GM19025 (cell line): ENCODE measurements at regions not wholly inside any gene's neighbourhood (a gene's known extent, or its start where the extent isn't known, plus 50 kb on each side); places are given as distances from the start of the nearest gene placed in this dataset.

ENCODE experiments used
- ATAC-seq: cut with Tn5 transposase; IDR thresholded peaks from one replicate; pipeline ENCODE4 v1.9.1; 2021; ENCODE audit warnings: mild to moderate bottlenecking, low read depth, moderate library complexity; ENCODE audit not compliant: unreplicated experiment

DNA sequence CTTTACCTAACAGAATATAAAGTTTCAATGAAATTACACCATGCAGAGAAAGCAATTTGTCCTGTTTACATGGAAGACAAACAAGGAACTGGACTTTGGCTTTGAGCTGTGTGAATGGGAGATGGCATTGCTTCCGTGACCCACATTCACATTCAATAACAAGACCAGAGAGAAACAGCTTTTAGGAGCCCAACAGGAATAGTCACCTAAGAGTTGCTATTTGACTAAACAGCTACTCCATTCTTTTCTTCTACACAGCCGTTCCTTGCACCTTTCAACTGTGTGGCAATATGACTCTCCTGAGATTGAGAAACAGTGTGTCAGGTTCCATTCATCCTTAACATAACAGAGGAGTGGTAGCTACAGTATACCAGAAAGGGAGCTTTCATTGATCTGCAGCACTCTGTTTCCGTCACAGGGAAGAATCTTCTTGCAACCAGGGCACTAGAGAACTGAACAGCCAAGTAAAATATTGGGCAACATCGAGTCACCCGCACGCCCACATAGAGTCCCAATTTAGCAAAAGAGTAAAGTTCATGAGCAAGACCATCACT, 355.1 kb downstream of the HAO1 start:
- no peak for ATAC-seq

DNA sequence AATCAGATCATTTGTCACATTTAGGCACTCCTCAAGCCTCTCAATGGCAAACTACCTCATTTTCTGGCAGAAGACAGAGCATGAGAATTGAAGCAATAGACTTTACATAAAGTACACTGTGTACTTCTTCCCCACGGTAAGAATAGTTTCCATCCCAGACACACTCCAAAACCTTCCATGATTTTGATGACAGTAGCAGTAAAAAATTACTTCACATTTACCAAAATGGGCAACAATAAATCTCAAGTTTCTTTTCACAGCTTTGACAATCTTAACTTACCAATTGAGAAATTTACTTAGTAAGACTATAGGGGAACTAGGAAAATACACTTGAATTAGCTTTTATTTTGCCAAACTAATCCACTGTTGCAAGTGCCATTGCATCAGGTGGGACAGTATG, 353.8 kb downstream of the HAO1 start:
- ATAC-seq, result no peak

DNA sequence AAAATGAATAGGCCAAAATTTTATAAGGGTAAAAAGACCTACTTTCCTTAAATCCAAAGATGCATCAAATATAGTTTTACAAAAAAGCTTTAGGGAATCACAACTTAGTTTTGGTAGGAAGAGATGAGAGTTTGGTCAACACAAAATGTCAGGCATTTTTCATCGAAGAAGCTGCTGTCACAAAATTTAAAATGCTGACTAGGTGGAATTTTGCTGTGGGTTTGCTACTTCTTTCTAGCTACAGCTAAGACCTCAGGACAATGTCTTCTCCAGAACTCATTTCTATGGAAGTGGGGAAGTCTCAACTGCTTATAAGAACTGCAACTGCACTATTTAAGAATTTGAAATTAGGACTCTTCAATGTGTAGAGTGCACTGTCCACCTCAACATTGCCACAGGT, 351.1 kb downstream of the HAO1 start:
- no peak for ATAC-seq

DNA sequence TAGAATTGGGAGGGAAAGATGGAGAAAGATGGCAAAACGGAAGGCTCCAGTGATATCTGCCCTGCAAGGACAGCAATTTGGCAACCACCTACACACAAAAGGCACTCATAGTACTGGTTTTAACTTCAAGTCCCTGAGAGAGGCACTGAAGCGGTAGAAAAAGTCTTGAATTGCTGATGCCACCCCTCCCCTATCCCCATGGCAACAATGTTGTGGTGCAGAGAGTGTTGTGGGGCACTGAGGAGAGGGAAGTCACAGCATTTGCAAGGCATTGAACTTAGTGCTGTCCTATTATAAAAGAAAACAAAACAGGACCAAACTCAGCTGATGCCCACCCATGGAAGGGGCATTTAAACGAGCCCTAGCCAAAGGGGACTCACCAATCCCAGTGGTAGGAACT, 343.7 kb downstream of the HAO1 start:
- no peak for ATAC-seq

DNA sequence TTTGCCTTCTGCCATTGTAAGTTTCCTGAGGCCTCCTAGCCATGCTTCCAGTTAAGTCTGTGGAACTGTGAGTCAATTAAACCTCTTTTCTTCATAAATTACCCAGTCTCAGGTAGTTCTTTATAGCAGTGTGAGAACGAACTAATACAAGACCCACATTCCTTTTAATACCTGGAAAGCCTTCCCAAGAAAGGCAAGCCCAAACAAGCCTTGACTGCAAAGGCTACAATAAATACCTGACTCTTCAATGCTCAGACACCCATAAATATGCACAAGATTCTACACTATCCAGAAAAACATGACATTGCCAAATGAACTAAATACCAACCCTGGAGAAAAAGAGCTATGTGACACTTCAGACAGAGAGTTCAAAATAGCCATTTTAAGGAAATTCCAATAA, 338.8 kb downstream of the HAO1 start:
- ATAC-seq, result no peak

DNA sequence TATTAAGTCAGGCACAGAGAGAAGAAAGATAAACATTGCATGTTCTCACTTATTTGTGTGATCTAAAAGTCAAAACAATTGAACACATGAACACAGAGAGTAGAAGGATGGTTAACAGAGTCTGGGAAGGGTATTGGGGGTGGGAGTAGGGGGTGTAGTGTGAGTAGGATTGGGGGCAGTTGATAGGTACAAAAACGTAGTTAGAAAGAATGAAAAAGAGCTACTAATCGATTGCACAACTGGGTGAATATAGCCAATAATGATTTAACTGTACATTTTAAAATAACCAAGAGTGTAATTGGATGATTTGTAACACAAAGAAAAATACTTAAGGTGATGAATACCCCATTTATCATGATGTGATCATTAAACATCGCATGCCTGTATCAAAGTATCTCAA, 333.3 kb downstream of the HAO1 start:
- no peak for ATAC-seq

DNA sequence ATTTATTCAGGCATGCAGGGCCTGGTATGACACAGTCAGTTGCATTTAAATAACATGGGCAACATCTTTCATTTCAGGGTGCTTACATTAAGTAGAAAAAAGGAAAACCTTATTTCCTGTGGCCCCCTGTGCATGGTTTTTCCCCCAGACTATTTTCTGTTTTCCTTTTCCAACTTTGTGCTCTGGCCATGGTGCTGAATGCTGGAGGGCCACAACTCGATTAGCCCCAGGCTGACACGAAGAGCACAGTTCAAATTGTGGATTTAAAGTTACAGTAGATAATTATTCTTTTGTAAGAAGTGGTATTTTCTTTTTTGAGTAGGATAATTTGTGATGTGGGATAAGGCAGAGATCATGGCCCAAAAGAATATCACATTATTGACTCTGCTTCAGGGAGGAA, 332.0 kb downstream of the HAO1 start:
- ATAC-seq, result no peak

DNA sequence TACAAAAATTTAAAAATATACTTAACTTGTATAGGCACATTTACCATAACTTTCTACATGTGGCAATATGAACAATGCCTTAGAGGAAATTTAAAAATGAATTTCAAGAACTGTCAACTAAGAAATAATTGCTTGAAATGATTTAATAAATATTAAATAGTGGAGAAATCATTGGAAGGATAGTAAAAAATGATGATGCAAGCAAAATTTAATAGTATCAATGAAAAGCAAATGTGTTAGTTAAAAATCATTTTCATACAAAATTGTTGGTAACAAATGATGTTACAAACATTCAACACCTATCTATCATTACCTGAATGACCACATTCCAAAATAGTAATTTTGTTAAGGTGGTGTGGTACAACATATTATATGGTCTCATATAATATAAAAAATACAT, 331.0 kb downstream of the HAO1 start:
- ATAC-seq, result no peak

DNA sequence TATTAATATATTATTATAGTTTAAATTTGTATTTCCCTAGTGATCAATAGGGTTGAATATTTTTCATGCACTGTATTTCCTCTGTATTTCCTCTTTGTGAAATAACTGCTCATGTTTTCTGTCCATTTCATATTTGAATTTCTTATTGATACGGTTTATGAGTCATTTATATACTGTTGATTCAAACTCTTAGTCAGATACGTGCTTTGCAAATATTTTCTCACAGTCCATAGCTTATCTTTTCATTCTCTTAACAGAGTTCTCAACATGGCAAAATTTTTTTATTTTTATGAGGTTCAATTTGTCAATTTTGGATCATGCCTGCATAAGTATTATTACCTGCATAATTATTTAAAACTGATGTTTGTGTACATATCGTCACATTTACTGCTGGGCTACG, 329.6 kb downstream of the HAO1 start:
- ATAC-seq, result no peak

DNA sequence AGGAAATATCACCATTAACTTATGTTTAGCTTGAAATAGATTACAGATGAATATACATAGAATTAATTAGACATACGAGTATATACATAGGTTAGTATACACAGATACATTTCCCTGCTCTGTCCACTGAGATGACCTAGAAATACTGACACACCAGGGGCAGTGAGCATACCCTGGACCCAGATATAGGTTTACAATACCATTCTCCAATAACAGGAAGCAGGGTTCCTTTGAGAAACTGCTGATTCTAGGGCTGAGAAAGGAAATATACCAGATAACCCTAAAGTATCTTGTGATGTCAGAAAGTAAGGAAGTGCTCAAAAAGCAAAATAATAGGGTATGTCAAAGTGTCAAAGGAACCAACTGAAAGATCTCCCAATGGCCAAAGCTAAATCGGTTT, 322.5 kb downstream of the HAO1 start:
- no peak for ATAC-seq

DNA sequence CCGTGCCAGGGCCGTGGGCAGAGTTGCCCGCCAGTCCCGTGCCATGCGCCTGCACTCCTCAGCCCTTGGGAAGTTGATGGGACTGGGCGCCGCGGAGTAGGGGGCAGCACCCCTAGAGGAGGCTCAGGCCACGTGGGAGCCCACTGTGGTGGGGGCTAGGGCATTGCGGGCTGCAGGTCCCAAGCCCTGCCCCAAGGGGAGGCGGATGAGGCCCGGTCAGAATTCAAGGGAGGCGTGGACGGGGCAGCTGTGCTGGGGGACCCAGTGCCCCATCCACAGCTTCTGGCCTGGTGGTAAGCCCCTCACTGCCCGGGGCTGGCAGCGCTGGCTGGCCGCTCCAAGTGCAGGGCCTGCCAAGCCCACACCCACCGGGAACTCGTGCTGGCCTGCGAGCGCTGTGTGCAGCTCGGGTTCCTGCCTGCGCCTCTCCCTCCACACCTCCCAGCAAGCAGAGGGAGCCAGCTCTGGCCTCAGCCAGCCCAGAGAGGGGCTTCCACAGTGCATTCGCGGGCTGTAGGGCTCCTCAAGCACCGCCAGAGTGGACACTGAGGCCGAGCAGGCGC, 317.8 kb downstream of the HAO1 start:
- no peak for ATAC-seq

DNA sequence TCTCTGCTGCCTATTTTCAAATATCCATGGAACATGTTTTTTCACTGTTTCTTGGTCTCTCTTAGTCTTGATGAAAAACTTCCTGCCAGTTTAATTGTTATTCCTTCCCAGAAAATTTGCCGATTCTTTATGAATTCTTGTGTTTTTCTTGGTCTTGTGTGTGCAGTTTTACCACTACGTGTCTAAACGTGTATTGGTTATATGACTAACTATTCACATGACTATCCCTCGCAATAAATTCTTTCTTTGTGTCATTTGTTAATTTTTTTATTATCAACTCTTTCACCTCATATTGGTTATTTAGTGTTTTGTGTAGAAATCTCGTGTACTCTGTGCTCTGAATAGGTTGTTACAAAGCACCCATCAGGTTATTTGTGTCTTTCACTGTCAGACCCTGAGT, 315.4 kb downstream of the HAO1 start:
- ATAC-seq, result no peak

DNA sequence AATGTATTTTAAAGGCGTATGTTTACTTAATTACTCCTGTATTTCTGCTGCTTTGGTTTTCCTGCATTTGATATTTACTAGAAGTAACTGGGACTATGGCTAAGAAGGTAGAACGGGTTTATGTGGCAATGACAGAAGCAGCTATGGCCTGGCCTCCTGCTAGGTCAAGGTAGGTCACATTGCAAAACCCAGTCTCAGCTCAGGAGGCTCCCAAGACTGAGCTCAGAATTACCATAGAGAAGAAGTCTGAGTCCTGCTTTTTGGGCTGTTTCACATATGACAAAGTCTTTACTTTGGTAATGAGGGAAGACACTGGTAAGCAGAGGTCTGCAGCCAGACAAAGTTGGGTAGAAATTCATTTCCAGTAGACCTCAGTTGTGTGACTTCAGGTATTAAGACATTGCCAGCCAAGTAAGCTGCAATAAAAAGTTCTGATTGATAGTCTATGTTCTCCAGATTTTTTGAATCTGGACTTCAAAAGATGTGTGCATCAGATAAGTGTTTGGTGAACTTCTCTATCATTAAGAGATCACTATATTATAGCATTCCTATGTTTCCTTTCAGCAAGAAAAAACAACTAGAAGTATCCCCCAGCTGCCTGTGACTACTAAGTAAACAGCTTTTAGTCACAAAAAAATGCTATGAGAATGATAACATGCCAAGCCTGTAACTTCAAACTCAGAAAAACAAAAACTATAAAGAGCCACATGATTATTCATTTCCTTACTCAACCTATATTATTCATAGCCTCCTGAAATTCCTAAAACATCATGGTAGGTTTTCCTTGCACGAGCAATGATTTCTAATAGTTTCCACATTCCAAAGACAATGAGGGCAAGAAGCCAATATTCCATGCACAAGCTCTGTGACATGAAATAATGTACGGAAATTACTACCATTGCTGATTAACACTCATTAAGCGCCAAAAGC, 312.3 kb downstream of the HAO1 start:
- no peak for ATAC-seq

DNA sequence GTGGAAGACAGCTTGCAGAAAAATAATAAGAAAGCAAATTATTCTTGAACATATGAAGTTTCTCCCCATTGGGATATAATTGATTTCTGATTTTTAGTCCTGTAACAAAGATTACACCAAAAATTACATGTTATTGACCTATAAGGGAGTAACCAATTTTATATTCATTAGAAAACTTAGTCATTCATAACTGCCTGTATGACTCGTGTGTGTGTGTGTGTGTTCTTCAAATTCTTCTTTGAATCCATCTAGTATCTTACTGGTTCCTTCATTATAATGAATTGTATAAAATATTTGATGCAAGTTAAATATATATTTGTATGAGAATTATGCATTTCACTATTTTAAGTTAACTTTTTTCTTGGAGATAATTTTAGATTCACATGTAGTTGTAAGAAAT, 310.4 kb downstream of the HAO1 start:
- no peak for ATAC-seq

DNA sequence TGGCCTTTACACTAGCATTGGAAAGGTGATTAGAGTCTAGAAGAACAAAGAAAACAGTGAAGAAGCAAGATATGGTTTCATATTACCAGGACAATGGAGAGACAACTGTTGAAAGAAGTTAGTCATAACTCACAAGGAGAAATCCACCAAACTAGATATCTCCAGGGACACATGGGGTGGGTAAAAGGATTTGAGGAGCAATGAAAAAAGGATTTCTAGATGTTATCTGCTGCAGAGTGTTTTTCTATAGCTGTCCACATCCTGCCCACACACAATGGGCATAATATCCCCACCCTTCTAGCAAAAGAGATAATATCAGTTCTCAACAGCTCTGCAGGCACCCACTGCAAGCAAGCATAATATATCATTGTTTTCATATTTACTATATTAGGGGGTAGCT, 303.1 kb downstream of the HAO1 start:
- no peak for ATAC-seq

DNA sequence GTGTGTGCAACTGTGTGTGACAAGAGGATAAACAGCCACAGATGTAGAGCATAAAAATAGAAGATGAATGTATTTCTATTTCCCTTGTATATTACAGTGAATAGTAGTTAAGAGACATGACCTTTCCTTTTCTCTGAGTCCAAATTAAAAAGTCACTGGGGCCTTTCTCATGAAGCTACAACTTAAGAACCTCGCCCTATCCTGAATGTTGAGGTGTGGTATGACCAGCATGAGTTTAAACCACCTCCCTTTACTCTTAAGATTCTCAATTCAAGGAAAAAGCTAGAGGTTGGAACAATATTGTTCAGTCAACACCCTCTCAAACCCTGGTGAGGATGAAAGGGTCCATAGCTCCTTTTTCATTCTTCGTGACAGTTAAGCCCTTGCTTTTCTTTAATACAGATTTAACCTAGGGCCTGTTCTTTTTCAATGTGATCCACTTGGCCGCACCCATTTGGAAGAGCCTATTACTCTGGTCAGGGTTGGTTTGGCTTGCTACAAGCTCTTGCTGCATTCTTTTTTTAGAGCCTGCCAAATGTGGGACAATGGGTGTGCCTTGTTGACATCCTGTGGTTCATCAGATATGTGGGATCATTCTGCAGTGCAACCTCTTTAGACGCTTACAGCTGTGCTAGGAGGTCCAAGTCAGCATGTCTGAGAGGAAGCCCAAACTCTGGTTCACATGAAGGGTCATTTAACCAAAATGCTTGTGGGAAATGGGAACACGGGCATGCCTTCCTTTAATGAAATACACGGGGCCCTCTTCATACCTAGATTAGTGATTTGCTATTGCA, 290.0 kb downstream of the HAO1 start:
- no peak for ATAC-seq

DNA sequence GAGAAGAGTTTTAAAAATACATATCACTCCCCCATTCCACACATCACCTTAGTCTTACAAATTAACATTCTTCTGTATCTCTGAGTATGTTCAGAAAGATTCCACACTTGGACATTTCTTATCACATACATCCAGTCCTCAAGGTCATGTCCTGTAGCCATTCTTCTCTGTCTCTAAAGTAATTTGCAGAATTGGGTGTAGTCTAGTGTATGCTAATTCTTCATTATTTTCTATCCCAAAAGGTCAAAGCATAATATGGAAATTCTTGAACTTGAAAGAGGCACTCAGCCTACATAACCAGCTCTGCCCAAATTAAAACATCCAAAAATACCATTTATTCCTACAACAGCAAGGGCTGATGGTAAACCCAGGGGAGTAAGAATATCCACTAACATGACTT, 286.0 kb downstream of the HAO1 start:
- no peak for ATAC-seq

DNA sequence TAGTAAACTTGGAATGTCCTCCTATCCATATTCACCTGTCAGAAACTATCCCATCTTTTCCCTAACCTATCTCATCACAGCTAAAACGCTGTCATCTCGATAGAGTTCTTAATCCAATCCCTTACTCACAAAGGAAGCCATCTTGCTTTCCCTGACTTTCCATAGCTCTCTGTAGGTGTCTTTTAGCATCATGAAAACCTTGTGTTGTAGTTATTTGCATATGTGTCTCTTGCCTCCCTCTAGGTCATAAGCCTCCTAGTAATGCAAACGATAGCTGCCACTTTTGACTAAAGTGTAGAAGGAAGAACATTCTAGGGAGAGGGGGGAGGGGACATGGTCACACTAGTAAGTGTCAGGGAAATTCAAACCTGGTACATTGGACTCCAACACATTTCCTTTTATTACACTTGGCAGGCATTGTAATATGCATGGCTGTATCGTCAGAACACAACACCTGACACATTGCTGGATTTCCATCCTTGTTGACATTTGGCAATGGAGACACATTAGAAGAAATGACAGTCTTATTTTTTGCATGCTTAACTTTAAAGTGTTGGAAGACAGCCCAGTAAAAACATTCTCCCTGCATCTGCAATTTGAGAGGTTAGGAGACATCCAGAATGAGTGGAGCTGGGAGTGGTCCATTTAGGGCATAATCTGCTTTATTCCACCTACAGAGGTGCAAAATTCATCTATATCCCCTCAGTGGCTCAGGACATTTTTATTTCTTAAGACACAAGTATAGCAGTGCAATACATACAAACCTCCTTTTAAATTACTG, 283.4 kb downstream of the HAO1 start:
- ATAC-seq, result no peak

DNA sequence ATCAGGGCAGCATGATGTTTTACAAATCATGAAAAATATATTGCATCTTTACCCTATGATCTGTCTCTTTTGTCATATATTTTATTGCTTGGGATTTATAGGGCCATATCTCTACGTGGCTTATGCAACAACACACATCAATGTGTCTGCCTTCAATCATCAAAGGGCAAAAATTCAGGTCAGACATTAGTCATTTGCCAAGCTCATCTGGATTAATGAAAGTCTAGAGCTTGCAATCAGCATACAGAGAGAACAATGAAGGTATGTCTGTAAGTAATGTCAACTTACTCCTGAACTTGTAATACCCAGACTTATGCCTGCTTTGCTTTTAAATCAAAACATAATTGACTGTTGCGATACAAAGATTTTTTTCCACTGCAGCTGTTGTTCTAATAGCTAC, 282.7 kb downstream of the HAO1 start:
- ATAC-seq, result no peak

DNA sequence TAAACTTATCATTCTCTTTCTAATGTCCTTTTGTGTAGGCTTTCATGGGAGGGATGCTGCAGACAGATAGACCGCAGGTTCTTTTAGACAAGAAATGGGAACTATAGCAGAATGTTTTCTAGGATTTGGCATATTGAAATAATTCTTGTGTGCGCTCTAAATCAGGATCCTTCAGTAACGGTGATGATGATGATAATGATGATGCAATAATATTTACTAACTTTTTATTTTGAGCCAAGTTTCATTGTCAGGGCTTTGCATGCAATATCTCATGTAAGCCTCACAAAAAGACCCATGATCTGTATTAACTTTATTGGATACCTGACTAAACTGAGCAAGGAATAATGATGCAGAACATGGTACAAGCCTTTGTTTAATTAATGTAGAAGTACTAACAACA, 280.1 kb downstream of the HAO1 start:
- no peak for ATAC-seq
